ENCODE measurements at regions not wholly inside any gene's neighbourhood (a gene's known extent, or its start where the extent isn't known, plus 50 kb on each side); places are given as distances from the start of the nearest gene placed in this dataset.

GRCh38 chr4:128737098-128737513, 72.4 kb upstream of the JADE1 start:
- TF ChIP-seq RCOR1 (IDR thresholded peaks at IDR 0.05; ENCODE audit: insufficient replicate concordance, low read length), result no peak
- no peak for TF ChIP-seq BHLHE40 (IDR thresholded peaks at IDR 0.05; ENCODE audit: low read depth, low read length)
- no peak for TF ChIP-seq POLR2A (IDR thresholded peaks at IDR 0.05; ENCODE audit: low read depth, low read length)
- no peak for TF ChIP-seq CTCF (conservative IDR thresholded peaks at IDR 0.05; ENCODE audit: low read depth, low read length)
- no peak for TF ChIP-seq RFX5 (IDR thresholded peaks at IDR 0.05; ENCODE audit: low read depth, low read length)
- no peak for TF ChIP-seq RAD21 (IDR thresholded peaks at IDR 0.05; ENCODE audit: low read length)
- TF ChIP-seq FOS (IDR thresholded peaks at IDR 0.05; ENCODE audit: low read depth, low read length), result no peak
- no peak for TF ChIP-seq CHD1 (IDR thresholded peaks at IDR 0.05; ENCODE audit: low read depth, low read length)
- TF ChIP-seq SMC3 (IDR thresholded peaks at IDR 0.05; ENCODE audit: low read depth, low read length), result no peak

Measured in IMR-90 (cell line).